ENCODE measurements at regions not wholly inside any gene's neighbourhood (a gene's known extent, or its start where the extent isn't known, plus 50 kb on each side); places are given as distances from the start of the nearest gene placed in this dataset.

- Histone ChIP-seq H3K27me3 (replicated peaks in 1 of 7) (no peaks in the 10 kb centered on the region), H3K9me3 (no peaks in the 10 kb centered on the region), H3K36me3 (no peaks in the 10 kb centered on the region), H3K4me3 (no peak overlapping the region), H3K27ac (no peak overlapping the region), H3K4me1 (peaks cover 0 to 5% (median 0%) of the 10 kb centered on the region in 6 donors)
- no peak for DNase-seq
- intact Hi-C loops (cut with DNase I; ENCODE audit: low total_unique reads), result no loop called here
- 27 to 55% (median 35%) methylated on average over 3 of the region's 3 CpGs for WGBS, 5 donors
- no peak for TF ChIP-seq POLR2AphosphoS5 (IDR thresholded peaks at IDR 0.05)
- TF ChIP-seq POLR2A (IDR thresholded peaks at IDR 0.05), result no peak
- TF ChIP-seq CTCF (IDR thresholded peaks at IDR 0.05 in 8 of 11, conservative IDR thresholded peaks at IDR 0.05 in 3 of 11), result no peak
Measured at GRCh38 chr12:102548543-102548942, 68.2 kb upstream of the IGF1 start.

- WGBS, 5 donors, result 66 to 78% (median 76%) methylated on average over 5 of the region's 5 CpGs
- no peaks in the 10 kb centered on the region for H3K27me3 ChIP-seq (replicated peaks in 1 of 7)
- H3K9me3 ChIP-seq, result no peaks in the 10 kb centered on the region
- H3K4me1 ChIP-seq, result peaks cover 0 to 4% (median 0%) of the 10 kb centered on the region in 6 donors
- H3K36me3 ChIP-seq, result no peaks in the 10 kb centered on the region
- H3K27ac ChIP-seq, result no peak overlapping the region
- no peak overlapping the region for H3K4me3 ChIP-seq
- intact Hi-C loops (cut with DNase I; ENCODE audit: low total_unique reads), result no loop called here
- DNase-seq, result no peak
- TF ChIP-seq CTCF (IDR thresholded peaks at IDR 0.05 in 8 of 11, conservative IDR thresholded peaks at IDR 0.05 in 3 of 11) (peak in 6 of 11 experiments; percentile 9 to 39 (median 30)), POLR2A (IDR thresholded peaks at IDR 0.05) (no peak), POLR2AphosphoS5 (IDR thresholded peaks at IDR 0.05) (no peak)
Measured at GRCh38 chr12:102543494-102544485, 63.4 kb upstream of the IGF1 start.

DNA sequence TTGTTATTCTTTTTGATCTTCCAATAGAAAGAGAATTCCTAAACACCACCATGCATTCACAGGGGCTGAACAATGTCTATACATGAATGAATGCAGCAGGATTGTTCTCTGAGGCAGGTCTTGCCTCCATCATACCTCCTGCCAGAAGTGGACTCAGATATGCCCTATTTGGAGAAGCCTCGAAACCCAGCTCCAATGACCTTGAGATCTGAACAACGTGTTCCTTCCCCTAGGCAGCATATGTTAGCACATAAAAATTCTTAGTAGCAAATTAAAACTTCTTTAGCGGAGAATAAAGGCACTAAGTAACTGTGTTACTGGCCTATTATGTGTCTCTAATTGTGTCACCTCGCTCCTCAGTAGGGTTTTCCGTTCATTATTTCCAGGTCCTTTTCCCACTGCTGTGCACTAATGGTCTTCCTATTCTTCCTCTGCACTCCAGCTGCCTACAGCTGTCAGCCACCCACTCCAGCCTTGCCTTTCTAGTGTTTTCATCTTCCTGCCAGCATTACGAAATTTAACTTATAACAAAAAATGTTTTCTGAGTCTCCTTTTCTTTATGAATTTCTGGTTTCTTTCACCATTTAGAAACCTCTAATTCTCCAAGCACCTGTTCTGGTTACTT is 62.6 kb upstream of the IGF1 start:
- TF ChIP-seq POLR2A (IDR thresholded peaks at IDR 0.05) (no peak), POLR2AphosphoS5 (IDR thresholded peaks at IDR 0.05) (no peak), CTCF (IDR thresholded peaks at IDR 0.05 in 8 of 11, conservative IDR thresholded peaks at IDR 0.05 in 3 of 11) (no peak)
- H3K9me3 ChIP-seq, result no peaks in the 10 kb centered on the region
- no peak overlapping the region for H3K27ac ChIP-seq
- H3K4me3 ChIP-seq, result no peak overlapping the region
- no peak for DNase-seq
- no peaks in the 10 kb centered on the region for H3K36me3 ChIP-seq
- 50 to 67% (median 64%) methylated on average over 6 of the region's 6 CpGs for WGBS, 5 donors
- H3K27me3 ChIP-seq (replicated peaks in 1 of 7), result no peaks in the 10 kb centered on the region
- H3K4me1 ChIP-seq, result no peaks in the 10 kb centered on the region
- intact Hi-C loops (cut with DNase I; ENCODE audit: low total_unique reads), result no loop called here

DNA sequence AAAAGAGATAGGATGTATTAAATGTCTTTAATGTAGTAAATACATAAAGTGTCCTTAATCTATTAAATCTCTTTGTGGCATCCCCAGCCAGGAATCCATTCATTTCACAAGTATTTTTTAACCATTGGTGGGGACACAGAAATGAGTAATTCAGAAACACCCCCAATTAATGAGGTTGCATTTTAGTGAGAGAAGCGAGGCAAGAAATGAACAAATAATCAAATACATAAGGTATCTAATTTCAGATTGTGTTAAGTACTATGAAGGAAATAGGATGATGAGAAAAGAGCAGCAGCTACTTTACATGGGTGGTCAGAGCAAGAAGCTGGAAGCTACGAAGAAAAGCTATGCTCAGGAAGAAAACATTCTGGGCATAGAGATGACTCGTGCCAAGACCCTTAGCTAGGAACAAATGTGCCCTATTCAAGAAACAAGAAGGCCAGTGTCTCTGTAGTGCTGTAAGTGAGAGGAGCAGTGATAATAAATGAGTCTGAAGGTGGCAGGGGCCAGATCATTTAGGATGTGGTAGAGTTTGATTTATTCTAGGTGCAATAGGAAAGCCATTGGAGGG is 60.5 kb upstream of the IGF1 start:
- TF ChIP-seq POLR2AphosphoS5 (IDR thresholded peaks at IDR 0.05) (no peak), CTCF (IDR thresholded peaks at IDR 0.05 in 8 of 11, conservative IDR thresholded peaks at IDR 0.05 in 3 of 11) (no peak), POLR2A (IDR thresholded peaks at IDR 0.05) (no peak)
- Histone ChIP-seq H3K4me3 (no peak overlapping the region), H3K4me1 (peaks cover 0 to under 1% (median 0%) of the 10 kb centered on the region in 6 donors), H3K27me3 (replicated peaks in 1 of 7) (no peaks in the 10 kb centered on the region), H3K36me3 (no peaks in the 10 kb centered on the region), H3K9me3 (no peaks in the 10 kb centered on the region), H3K27ac (no peak overlapping the region)
- intact Hi-C loops (cut with DNase I; ENCODE audit: low total_unique reads), result no loop called here
- 72 to 86% (median 78%) methylated on average over 3 of the region's 3 CpGs for WGBS, 5 donors
- DNase-seq, result no peak
